ENCODE measurements at regions not wholly inside any gene's neighbourhood (a gene's known extent, or its start where the extent isn't known, plus 50 kb on each side); places are given as distances from the start of the nearest gene placed in this dataset.
A peak's percentile ranks its signal among the peaks of the same experiment; 100 is the strongest.

DNA sequence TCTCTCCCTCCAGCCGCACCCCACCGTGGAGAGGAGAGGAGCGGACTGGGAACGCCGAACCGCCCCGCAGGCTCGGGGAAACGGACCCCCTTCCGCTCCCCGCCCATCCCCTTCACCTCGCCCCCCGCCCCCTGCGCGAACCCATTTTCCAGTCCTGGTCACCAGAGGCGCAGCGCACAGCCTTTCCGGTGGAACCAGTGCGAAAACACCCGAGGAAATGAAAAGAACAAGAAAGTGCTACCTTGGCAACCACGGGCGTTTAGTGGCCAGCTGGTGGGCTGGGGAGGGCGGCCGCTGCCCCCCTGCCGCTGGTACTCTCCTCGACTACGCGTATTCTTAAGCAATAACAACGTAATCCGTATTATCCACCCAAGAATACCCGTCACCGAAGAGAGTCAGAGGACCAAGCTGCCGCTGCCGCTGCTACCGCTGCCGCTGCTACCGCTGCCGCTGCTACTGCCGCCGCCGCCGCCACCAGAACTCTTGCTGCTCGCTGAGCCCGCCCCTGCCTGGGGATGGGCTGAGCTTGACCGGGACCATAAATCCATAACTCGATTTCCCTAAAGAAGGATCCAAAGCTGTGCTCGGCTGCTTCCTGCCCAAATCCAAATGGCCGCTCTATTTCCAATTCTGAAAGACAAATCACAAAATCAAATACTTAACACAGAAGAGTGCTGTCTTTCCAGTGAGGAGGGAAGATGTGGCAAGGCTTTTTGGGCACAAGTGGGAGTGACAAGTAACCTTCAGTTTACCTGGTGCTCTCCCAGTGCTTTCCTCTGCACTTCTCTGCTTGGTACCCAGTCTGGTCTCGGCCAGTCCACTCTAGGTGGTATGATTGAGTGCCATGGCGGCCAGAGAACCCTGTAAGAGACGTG lies 125.2 kb upstream of the DPYD start:
- DNase-seq = peak; percentile 26
- no peak for ATAC-seq
- no peak for TF ChIP-seq CTCF (IDR thresholded peaks at IDR 0.05)
- no peaks in the 10 kb centered on the region for H3K9me3 Mint-ChIP-seq
- peaks cover 26% of the 10 kb centered on the region for H3K4me1 Mint-ChIP-seq (ENCODE audit: low read depth)
- ChIA-PET POLR2A (interaction anchor here (0.6 kb wide), 1 partner anchor 981 kb away, joined by 3 read pairs; no protein-coding TSS in a partner anchor), CTCF (interaction anchor here (0.6 to 0.9 kb wide), 2 partner anchors 14 to 907 kb away, joined by 3 to 5 read pairs; no protein-coding TSS in a partner anchor)
- H3K4me3 Mint-ChIP-seq = peak overlapping the region; percentile 70
- H3K27ac Mint-ChIP-seq = no peak overlapping the region
- peaks cover 65% of the 10 kb centered on the region for H3K27me3 Mint-ChIP-seq
- intact Hi-C loops (cut with micrococcal nuclease) = loop anchor here (5.0 to 10.0 kb wide), 2 partner anchors 124 to 221 kb away; partner anchors contain the start of gene DPYD
- no peaks in the 10 kb centered on the region for H3K36me3 Mint-ChIP-seq (ENCODE audit: low read depth)

DNA sequence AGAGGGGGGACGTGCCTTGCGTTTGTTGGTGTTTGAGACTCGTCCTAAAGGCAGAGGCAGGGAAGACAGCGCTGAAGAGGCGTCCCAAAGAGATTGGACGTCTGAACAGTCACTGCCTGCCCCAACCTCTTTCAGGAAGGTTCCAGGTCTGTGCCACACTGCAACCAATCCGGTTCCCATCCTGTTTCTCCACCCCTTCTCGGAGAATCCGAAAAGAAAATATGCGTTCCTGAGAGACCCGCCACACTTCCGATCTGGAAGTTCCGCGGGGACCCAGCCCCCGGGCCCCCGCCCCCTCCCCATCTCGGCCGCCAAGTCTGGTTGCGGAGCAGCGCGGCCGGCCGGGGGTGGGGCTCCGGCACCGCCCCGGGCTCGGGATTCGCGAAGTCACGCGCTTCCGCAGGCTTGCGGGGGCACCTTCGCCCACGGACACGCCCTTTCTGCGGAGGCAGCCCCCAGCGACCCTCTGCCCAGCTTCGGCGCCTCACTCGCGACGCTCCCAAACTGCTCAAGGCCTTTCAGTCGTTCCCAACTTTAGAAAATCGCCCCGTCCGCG lies 124.5 kb upstream of the DPYD start:
- no peaks in the 10 kb centered on the region for H3K36me3 Mint-ChIP-seq (ENCODE audit: low read depth)
- DNase-seq = no peak
- intact Hi-C loops (cut with micrococcal nuclease) = loop anchor here (5.0 to 10.0 kb wide), 2 partner anchors 123 to 220 kb away; partner anchors contain the start of gene DPYD
- H3K4me1 Mint-ChIP-seq (ENCODE audit: low read depth) = peaks cover 26% of the 10 kb centered on the region
- CTCF ChIA-PET = interaction anchor here (0.8 kb wide), 1 partner anchor 8 kb away, joined by 4 read pairs; no protein-coding TSS in a partner anchor
- H3K9me3 Mint-ChIP-seq = no peaks in the 10 kb centered on the region
- H3K4me3 Mint-ChIP-seq = peak overlapping the region; percentile 70
- no peak overlapping the region for H3K27ac Mint-ChIP-seq
- no peak for TF ChIP-seq CTCF (IDR thresholded peaks at IDR 0.05)
- POLR2A ChIA-PET = no interaction called here
- peak; percentile 31 for ATAC-seq
- H3K27me3 Mint-ChIP-seq = peaks cover 62% of the 10 kb centered on the region

DNA sequence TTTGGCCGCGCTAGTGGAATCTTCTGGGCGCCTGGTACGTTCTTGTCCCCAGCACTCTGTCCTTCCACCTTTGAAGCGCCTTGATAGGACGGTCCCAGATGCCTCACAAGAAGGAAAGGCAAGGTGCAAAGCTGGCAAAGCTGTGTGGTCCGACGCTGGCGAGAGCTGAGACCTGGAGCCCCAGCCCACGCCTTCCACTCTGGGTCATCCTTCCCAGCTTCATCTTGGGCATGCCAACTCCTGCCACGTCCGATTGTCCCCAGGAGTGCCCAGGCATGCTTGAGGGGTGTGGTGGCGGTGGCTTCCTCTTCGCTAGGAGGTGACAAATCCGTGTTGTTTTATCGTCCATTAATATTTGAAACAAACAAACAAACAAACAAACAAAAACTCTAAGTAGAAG lies 123.9 kb upstream of the DPYD start:
- no peak overlapping the region for H3K27ac Mint-ChIP-seq
- H3K36me3 Mint-ChIP-seq (ENCODE audit: low read depth) = no peaks in the 10 kb centered on the region
- H3K9me3 Mint-ChIP-seq = no peaks in the 10 kb centered on the region
- peaks cover 26% of the 10 kb centered on the region for H3K4me1 Mint-ChIP-seq (ENCODE audit: low read depth)
- H3K27me3 Mint-ChIP-seq = peaks cover 60% of the 10 kb centered on the region
- POLR2A ChIA-PET = no interaction called here
- DNase-seq (peak; percentile 8), ATAC-seq (no peak)
- intact Hi-C loops (cut with micrococcal nuclease) = loop anchor here (5.0 to 10.0 kb wide), 2 partner anchors 122 to 220 kb away; partner anchors contain the start of gene DPYD
- CTCF ChIA-PET = interaction anchor here (0.8 kb wide), 1 partner anchor 9 kb away, joined by 4 read pairs; no protein-coding TSS in a partner anchor
- no peak for TF ChIP-seq CTCF (IDR thresholded peaks at IDR 0.05)
- H3K4me3 Mint-ChIP-seq = peak overlapping the region; percentile 70

- Mint-ChIP-seq H3K27me3 (peaks cover 54% of the 10 kb centered on the region), H3K4me1 (ENCODE audit: low read depth) (peaks cover 24% of the 10 kb centered on the region), H3K4me3 (peak overlapping the region; percentile 37), H3K9me3 (no peaks in the 10 kb centered on the region), H3K27ac (no peak overlapping the region), H3K36me3 (ENCODE audit: low read depth) (no peaks in the 10 kb centered on the region)
- DNase-seq = no peak
- no peak for ATAC-seq
- intact Hi-C loops (cut with micrococcal nuclease) = loop anchor here (10.0 kb wide), 1 partner anchor 219 kb away; no protein-coding TSS in a partner anchor
- POLR2A ChIA-PET = no interaction called here
- no peak for TF ChIP-seq CTCF (IDR thresholded peaks at IDR 0.05)
- CTCF ChIA-PET = interaction anchor here (0.8 to 1.7 kb wide), 2 partner anchors 9 kb away, joined by 4 to 7 read pairs; no protein-coding TSS in a partner anchor
Measured at GRCh38 chr1:98044071-98044697, 123.3 kb upstream of the DPYD start.

Measured in activated CD8-positive, alpha-beta T cell treated with anti-CD3 and anti-CD28 coated beads for 36 hours (primary cell).